RPMI7951 (cell line): ENCODE measurements at regions not wholly inside any gene's neighbourhood (a gene's known extent, or its start where the extent isn't known, plus 50 kb on each side); places are given as distances from the start of the nearest gene placed in this dataset.

Experiments used
- DNase-seq: peaks from one replicate; pipeline ENCODE4 v3.0.0-alpha.2; 2012; ENCODE audit warnings: low read depth

DNA sequence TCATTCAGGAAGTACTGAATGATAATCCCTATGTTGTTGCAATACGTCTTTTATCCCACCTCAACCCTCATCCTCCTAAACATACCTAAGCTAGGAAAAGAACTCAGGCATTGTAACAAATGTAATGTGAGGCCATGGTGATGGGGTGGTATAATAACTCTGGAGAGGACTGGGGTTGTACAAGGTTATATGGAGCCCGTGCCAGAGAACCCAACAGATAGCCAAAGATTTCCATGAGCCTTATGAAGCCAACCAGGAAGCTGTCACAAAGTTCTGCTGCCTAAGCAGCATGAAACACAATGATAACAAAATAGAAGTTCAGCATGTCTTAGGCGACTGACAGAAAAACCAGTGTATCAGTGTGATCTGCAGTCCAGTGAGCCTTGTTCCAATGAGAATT, 394.1 kb upstream of the NBEA start:
- no peak for DNase-seq

GRCh38 chr13:34553376-34553775, 388.7 kb upstream of the NBEA start:
- DNase-seq, result no peak

- peak; percentile 73 for DNase-seq
Observed at GRCh38 chr13:34555988-34556387, 386.1 kb upstream of the NBEA start.

DNA sequence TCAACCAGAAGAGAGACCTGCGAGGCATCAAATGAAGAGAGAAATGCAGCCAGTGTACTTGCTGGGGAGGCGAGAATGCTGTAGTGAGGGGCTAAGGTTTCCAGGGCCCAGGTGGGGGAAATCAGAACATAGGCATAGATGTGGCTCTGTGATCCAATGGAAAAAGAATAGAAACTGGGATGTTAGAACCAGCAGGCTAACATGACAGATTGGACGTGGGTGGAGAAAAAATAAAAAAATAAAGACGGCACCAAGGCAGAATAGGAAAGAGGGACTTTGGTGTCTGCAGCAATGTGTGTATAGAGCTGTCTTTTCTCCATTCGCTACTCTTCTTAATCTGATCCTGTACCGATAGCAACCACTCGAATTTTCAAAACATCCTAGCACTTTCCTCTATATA, 381.0 kb upstream of the NBEA start:
- no peak for DNase-seq

GRCh38 chr13:34567597-34567996, 374.5 kb upstream of the NBEA start:
- no peak for DNase-seq

DNA sequence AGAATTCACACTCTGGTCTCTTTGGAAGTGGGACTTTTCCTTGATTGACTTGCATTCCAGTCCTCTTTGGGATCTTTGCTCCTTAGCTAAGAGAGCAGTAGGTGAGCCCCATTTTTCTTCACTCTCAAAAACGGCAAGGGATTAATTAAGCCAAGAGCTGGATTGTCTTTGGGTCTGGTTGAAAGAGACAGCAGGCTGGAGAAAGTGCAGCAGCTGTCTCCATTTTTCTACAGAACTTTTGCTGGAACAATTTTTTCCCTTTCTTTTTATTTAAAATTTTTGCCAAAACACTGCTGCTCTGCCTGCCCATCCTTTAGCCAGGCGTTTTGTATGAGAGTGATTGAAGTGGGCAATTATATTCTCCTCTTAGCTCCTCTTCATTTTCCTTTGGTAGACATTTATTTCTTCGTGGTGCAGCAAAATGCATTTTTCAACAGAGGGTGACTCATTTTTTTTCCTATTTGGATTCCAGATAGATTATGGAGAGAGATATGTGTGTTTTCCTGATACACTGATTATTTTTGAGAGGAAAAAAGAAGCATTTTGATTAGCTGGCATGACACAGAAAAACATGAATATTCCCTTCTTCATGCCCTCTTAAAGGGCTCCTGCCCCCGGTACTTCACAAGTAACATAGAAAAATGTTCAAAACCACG, 371.2 kb upstream of the NBEA start:
- no peak for DNase-seq

DNA sequence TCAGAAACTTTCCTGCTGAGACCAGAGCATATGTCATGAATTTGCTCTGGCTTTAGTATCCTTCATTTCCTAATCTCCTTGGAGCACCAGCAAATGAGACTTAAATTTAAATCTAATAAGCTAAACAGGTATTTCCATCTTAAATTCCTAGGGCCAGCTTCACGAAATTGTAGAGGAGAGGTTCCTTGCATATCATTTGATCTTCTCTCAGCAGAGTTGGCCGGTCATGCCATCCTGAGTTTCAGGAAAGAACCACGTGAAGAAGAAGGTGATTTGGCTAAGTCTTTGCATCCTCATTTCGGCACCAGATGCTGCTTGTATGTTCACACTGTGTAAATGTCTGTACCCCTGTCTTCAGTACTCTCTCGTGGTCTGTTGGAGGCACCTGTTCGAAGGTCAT, 370.4 kb upstream of the NBEA start:
- no peak for DNase-seq

DNA sequence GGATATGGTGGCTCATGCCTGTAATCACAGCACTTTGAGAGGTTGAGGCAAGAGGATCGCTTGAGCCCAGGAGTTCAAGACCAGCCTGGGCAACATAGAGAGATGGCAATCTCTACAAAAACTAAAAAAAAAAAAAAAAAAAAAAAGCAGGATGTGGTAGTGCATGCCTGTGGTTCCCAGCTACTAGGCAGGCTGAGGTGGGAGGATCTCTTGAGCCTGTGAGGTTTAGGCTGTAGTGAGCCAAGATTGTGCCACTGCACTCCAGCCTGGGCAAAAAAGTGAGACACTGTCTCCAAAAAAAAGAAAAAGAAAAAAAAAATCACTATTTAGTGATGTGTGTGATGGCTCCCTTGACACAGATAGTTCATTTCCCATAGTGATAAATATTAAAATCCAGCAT, 365.0 kb upstream of the NBEA start:
- DNase-seq, result peak; percentile 69

- DNase-seq, result no peak
Observed at GRCh38 chr13:34578471-34578870, 363.6 kb upstream of the NBEA start.

DNA sequence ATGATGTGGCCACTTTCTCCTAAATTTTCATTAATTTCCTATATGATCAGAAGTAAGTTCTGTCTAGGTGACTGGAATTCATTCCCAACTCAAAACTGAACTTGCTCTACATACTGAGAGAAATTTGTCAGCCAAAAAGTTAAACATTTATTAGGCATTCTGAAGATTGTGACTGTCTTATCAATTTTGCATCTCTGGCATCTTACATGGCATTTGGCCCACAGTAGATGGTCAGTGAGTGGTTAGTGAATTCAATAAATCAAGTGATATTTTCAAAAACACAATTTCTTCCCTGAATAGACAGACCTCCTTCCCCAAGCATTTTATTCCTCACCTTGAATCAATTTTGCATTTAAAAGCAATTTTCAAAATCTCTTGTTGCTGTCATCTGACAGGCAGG, 363.2 kb upstream of the NBEA start:
- DNase-seq, result no peak

GRCh38 chr13:34583181-34583580, 358.9 kb upstream of the NBEA start:
- no peak for DNase-seq

- DNase-seq, result no peak
Observed at GRCh38 chr13:34587576-34587975, 354.5 kb upstream of the NBEA start.

- DNase-seq, result no peak
Observed at GRCh38 chr13:34588362-34588761, 353.7 kb upstream of the NBEA start.

DNA sequence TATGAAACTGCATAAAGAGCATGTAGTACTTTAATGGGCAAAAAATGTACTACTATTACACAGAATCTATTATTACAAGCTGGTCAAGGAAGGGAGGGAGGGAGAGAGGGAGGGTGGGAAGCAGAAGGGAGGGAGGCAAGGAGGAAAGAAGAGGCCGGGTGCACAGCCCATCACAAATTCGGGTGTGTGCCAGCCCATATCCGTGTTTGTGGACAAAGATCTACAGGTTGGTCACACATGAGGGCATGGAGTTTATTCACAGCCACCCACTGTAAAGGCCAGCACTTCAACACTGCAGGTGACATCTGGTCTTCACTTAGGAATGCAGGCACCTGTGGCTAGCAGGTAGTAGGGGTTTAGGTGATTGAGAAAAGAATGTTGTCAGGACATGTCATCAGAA, 352.5 kb upstream of the NBEA start:
- no peak for DNase-seq

DNA sequence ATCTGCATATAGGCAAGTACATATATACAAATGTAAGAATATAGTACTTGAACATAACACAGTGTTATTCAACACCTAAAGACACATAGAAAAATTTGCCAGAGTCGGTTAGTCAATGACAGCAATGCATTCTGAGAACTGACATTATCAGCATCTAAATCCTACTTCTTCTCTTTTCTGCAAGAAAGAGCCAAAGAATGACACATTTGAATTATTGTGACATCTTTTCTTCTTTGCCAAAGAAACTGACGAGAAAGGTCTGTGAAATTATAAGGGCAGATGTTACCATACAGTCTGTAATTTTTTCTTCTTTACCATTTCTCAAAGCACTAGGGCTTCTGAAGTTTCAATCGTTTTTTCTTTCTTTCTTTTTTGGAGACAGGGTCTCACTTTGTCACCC, 350.9 kb upstream of the NBEA start:
- DNase-seq, result no peak

GRCh38 chr13:34591900-34592529, 350.1 kb upstream of the NBEA start:
- no peak for DNase-seq

DNA sequence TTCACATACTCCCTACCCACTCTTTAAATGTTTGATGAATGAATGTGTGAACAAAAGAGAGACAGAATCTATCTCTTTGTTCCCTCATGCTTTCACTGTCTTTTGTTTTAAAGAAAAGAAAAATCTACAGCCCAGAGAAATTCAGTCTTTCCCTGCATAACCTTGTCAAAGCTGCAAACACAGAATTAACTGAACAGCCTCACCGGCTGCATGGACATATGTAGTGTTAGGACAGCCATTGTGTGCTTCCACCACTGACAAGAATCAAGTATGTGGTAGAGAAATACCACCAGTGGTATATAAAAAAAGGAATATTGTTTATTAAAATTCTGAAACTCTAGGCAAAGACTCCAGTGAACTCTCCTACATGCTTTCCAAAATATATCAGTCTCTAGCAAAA, 348.4 kb upstream of the NBEA start:
- DNase-seq, result no peak

- DNase-seq, result no peak
Observed at GRCh38 chr13:34594507-34594906, 347.6 kb upstream of the NBEA start.

DNA sequence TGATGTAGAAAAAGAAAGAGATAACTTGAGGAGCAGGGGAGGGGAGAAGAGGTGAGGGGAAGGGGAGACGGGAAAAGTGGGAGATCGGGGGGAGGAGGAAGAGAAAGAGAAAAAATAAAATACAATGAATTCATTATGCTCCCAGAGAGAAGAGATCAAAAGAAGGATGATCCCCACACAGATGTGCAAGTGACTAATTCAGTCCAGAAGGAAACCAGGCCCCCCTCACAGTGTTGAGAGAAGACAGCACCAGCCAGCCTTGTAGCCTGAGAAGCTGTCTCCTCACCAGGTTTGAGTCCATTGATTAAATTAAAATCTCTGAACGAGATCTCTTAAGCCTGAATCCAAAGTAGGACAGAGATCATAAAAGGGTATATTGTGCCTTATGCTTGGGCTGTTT, 333.7 kb upstream of the NBEA start:
- peak; percentile 12 for DNase-seq

- DNase-seq, result peak; percentile 6
Observed at GRCh38 chr13:34611671-34612070, 330.4 kb upstream of the NBEA start.

GRCh38 chr13:34617473-34618083, 324.5 kb upstream of the NBEA start:
- no peak for DNase-seq

- no peak for DNase-seq
Observed at GRCh38 chr13:34618654-34619053, 323.4 kb upstream of the NBEA start.

DNA sequence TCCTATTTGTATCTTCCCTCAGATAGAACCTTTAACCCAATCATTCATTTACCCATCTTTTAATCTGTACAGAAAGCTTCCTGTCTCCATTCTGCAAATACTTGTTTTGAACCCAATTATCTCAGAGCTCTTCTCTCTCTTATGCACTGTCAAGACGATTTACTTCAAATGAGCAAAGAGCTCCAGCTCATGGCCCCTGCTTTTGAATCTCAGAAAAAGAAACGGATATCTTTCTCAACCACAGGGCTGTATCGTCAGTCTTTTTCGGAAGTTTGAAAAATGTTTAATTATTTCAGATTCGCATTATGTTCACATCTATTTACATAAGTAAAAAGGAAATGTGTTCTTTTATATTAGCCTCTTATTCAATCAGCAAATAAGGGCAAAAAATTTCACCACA, 322.7 kb upstream of the NBEA start:
- no peak for DNase-seq
